ENCODE measurements at regions not wholly inside any gene's neighbourhood (a gene's known extent, or its start where the extent isn't known, plus 50 kb on each side); places are given as distances from the start of the nearest gene placed in this dataset.

GRCh38 chr14:30114051-30114450 is 186.4 kb upstream of the PRKD1 start:
- TF ChIP-seq, protein P1, sequence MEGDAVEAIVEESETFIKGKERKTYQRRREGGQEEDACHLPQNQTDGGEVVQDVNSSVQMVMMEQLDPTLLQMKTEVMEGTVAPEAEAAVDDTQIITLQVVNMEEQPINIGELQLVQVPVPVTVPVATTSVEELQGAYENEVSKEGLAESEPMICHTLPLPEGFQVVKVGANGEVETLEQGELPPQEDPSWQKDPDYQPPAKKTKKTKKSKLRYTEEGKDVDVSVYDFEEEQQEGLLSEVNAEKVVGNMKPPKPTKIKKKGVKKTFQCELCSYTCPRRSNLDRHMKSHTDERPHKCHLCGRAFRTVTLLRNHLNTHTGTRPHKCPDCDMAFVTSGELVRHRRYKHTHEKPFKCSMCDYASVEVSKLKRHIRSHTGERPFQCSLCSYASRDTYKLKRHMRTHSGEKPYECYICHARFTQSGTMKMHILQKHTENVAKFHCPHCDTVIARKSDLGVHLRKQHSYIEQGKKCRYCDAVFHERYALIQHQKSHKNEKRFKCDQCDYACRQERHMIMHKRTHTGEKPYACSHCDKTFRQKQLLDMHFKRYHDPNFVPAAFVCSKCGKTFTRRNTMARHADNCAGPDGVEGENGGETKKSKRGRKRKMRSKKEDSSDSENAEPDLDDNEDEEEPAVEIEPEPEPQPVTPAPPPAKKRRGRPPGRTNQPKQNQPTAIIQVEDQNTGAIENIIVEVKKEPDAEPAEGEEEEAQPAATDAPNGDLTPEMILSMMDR (conservative IDR thresholded peaks at IDR 0.05; ENCODE audit: low read length), result no peak
- no peak for TF ChIP-seq EZH2phosphoT487 (IDR thresholded peaks at IDR 0.05; ENCODE audit: borderline replicate concordance)

Measured in Loucy (cell line).